ENCODE measurements at regions not wholly inside any gene's neighbourhood (a gene's known extent, or its start where the extent isn't known, plus 50 kb on each side); places are given as distances from the start of the nearest gene placed in this dataset.
"Not testable (repeated sequence)": the region's sequence is repeated elsewhere in the genome, so short reads cannot be mapped to it uniquely, and the experiment has no call there.

DNA sequence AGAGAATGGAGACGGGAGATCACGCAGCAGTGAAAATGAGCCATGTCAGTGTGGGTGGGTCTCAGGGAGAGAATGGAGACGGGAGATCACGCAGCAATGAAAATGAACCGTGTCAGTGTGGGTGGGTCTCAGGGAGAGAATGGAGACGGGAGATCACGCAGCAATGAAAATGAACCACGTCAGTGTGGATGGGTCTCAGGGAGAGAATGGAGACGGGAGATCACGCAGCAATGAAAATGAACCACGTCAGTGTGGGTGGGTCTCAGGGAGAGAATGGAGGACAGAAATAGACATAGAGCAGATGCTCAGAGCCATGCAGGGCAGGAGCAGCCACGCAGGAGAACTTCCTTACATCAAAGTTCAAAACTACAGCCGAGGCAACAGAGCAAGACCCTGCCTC is 89.8 kb upstream of the LPCAT1 start:
- WGBS (ENCODE audit: insufficient coverage, insufficient read length), result no CpG with 5 or more reads among the region's 13 CpGs
- H3K27ac ChIP-seq (ENCODE audit: low read length); H3K9me3 ChIP-seq (ENCODE audit: control insufficient read depth, insufficient read depth, low read length); H3K36me3 ChIP-seq (ENCODE audit: control insufficient read depth, insufficient read depth, low read length); H3K4me3 ChIP-seq (ENCODE audit: low read length); H3K4me1 ChIP-seq (ENCODE audit: control insufficient read depth, insufficient read depth, low read length); DNase-seq (ENCODE audit: low read depth, low spot score); H3K27me3 ChIP-seq (ENCODE audit: control insufficient read depth, insufficient read depth, low read length): not testable (repeated sequence)

- not testable (repeated sequence) for H3K4me1 ChIP-seq (ENCODE audit: control insufficient read depth, insufficient read depth, low read length); H3K4me3 ChIP-seq (ENCODE audit: low read length); H3K36me3 ChIP-seq (ENCODE audit: control insufficient read depth, insufficient read depth, low read length); DNase-seq (ENCODE audit: low read depth, low spot score); H3K9me3 ChIP-seq (ENCODE audit: control insufficient read depth, insufficient read depth, low read length); H3K27ac ChIP-seq (ENCODE audit: low read length); H3K27me3 ChIP-seq (ENCODE audit: control insufficient read depth, insufficient read depth, low read length)
- WGBS (ENCODE audit: insufficient coverage, insufficient read length), result no CpG with 5 or more reads among the region's 16 CpGs
Observed at GRCh38 chr5:1610526-1610925, 86.8 kb upstream of the LPCAT1 start.

- H3K27ac ChIP-seq (ENCODE audit: low read length); H3K9me3 ChIP-seq (ENCODE audit: control insufficient read depth, insufficient read depth, low read length); H3K4me3 ChIP-seq (ENCODE audit: low read length); H3K27me3 ChIP-seq (ENCODE audit: control insufficient read depth, insufficient read depth, low read length); H3K4me1 ChIP-seq (ENCODE audit: control insufficient read depth, insufficient read depth, low read length); H3K36me3 ChIP-seq (ENCODE audit: control insufficient read depth, insufficient read depth, low read length); DNase-seq (ENCODE audit: low read depth, low spot score): not testable (repeated sequence)
- no CpG with 5 or more reads among the region's 8 CpGs for WGBS (ENCODE audit: insufficient coverage, insufficient read length)
Observed at GRCh38 chr5:1609111-1609510, 85.4 kb upstream of the LPCAT1 start.

DNA sequence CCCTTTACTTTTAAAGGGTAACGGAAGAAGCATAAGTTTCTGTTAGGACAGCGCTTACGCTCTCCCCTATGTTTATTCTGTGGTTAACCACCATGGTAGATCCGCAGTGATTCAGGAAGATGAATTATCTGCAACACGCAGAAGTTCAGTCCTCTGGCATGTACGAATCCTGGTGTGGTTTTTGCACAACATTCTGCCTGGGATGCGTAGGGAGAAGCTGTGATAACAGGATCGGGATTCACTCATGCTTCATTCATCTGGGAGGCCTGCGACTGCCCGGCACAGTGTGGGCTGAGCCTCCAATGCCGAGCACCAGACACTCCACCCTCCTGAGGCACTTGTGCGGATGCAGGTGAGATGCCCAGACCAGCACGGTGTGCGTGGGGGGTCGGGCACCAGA is 84.6 kb upstream of the LPCAT1 start:
- H3K4me3 ChIP-seq (ENCODE audit: low read length); H3K4me1 ChIP-seq (ENCODE audit: control insufficient read depth, insufficient read depth, low read length); H3K36me3 ChIP-seq (ENCODE audit: control insufficient read depth, insufficient read depth, low read length); H3K27me3 ChIP-seq (ENCODE audit: control insufficient read depth, insufficient read depth, low read length); DNase-seq (ENCODE audit: low read depth, low spot score); H3K27ac ChIP-seq (ENCODE audit: low read length); H3K9me3 ChIP-seq (ENCODE audit: control insufficient read depth, insufficient read depth, low read length): not testable (repeated sequence)
- WGBS (ENCODE audit: insufficient coverage, insufficient read length), result no CpG with 5 or more reads among the region's 15 CpGs

DNA sequence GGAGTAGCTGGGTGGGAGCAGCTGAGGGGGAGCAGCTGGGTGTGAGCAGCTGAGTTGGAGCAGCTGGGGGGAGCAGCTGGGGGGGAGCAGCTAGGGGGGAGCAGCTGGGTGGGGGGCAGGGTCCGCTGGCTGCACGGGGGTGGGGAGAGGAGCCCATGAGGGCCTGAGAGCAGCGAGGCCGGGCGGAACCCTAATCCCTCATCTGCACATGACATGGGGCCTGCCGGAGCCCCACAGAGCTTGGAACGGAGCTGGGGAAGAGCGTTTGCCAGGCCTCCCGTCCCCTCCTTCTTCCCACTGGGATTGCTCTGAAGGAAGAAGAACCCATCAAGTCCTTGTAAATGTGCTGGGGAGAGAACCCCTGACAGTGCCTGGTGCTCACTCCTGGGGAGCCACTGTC is 83.2 kb upstream of the LPCAT1 start:
- not testable (repeated sequence) for H3K9me3 ChIP-seq (ENCODE audit: control insufficient read depth, insufficient read depth, low read length); DNase-seq (ENCODE audit: low read depth, low spot score); H3K4me1 ChIP-seq (ENCODE audit: control insufficient read depth, insufficient read depth, low read length); H3K36me3 ChIP-seq (ENCODE audit: control insufficient read depth, insufficient read depth, low read length); H3K4me3 ChIP-seq (ENCODE audit: low read length); H3K27ac ChIP-seq (ENCODE audit: low read length); H3K27me3 ChIP-seq (ENCODE audit: control insufficient read depth, insufficient read depth, low read length)
- WGBS (ENCODE audit: insufficient coverage, insufficient read length), result no CpG with 5 or more reads among the region's 9 CpGs

- not testable (repeated sequence) for H3K27ac ChIP-seq (ENCODE audit: low read length); H3K9me3 ChIP-seq (ENCODE audit: control insufficient read depth, insufficient read depth, low read length); H3K4me1 ChIP-seq (ENCODE audit: control insufficient read depth, insufficient read depth, low read length); DNase-seq (ENCODE audit: low read depth, low spot score); H3K36me3 ChIP-seq (ENCODE audit: control insufficient read depth, insufficient read depth, low read length); H3K4me3 ChIP-seq (ENCODE audit: low read length); H3K27me3 ChIP-seq (ENCODE audit: control insufficient read depth, insufficient read depth, low read length)
- no CpG with 5 or more reads among the region's 8 CpGs for WGBS (ENCODE audit: insufficient coverage, insufficient read length)
Observed at GRCh38 chr5:1603916-1604315, 80.2 kb upstream of the LPCAT1 start.

DNA sequence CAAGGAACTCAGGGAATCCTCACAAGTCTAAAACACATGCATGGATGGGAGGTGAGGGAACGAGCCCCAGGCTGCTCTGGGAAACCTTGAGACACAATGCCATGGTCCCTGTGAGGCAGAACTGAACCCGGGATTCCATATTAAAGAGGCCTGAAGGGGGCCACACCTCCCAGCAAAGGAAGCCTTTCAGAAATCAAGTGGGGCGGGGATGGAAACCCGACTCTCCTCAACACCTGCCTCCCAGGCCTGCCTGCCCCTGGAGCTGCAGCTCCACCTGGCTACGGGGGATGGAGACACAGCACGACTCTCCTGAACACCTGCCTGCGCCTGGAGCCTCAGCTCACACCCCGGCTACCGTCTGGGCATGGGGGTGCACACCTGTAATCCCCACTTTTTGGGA is 77.8 kb upstream of the LPCAT1 start:
- peak; percentile 74 for DNase-seq (ENCODE audit: low read depth, low spot score)
- H3K36me3 ChIP-seq (ENCODE audit: control insufficient read depth, insufficient read depth, low read length); H3K27me3 ChIP-seq (ENCODE audit: control insufficient read depth, insufficient read depth, low read length); H3K4me1 ChIP-seq (ENCODE audit: control insufficient read depth, insufficient read depth, low read length); H3K9me3 ChIP-seq (ENCODE audit: control insufficient read depth, insufficient read depth, low read length); H3K4me3 ChIP-seq (ENCODE audit: low read length); H3K27ac ChIP-seq (ENCODE audit: low read length): not testable (repeated sequence)
- no CpG with 5 or more reads among the region's 9 CpGs for WGBS (ENCODE audit: insufficient coverage, insufficient read length)

DNA sequence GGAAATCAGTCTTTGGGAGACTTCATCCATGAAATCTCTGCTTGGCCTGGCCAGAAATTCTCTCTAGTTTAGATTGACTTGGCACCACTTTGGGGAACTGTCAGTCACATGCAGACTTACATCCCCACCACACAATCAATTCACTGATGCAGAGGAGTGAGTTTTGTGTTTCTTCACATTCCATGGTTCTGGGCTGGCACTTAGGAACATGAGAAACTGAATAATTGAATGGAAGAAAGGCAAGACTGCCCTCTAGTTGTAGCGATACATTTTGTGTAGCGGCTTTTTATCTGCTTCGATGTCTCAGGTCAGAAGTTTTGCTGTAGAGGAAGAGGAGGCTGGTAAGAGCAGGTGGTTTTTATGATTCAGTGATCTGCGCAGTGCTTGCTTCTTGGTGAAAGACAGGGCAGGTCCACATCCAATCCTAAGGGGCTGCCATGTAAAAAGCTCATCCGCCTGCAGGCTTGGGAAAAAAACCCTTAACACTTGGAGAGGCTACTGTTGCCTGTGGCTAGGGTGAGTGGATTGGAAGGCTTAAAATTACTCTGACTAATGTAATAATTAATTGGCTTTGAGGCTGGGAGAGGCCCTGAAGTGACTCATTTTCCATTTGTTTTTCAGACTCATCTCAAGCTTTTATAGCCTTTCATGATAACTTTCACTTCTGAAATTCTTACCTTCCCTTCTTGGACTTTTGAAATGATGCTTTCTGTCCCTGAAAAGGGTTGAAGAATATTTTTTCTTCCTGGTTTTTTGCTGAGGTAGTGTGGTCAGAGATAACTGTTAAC is 75.4 kb upstream of the LPCAT1 start:
- not testable (repeated sequence) for H3K4me1 ChIP-seq (ENCODE audit: control insufficient read depth, insufficient read depth, low read length); H3K4me3 ChIP-seq (ENCODE audit: low read length); H3K36me3 ChIP-seq (ENCODE audit: control insufficient read depth, insufficient read depth, low read length); H3K27me3 ChIP-seq (ENCODE audit: control insufficient read depth, insufficient read depth, low read length); H3K27ac ChIP-seq (ENCODE audit: low read length); DNase-seq (ENCODE audit: low read depth, low spot score); H3K9me3 ChIP-seq (ENCODE audit: control insufficient read depth, insufficient read depth, low read length)
- no CpG with 5 or more reads among the region's 5 CpGs for WGBS (ENCODE audit: insufficient coverage, insufficient read length)

DNA sequence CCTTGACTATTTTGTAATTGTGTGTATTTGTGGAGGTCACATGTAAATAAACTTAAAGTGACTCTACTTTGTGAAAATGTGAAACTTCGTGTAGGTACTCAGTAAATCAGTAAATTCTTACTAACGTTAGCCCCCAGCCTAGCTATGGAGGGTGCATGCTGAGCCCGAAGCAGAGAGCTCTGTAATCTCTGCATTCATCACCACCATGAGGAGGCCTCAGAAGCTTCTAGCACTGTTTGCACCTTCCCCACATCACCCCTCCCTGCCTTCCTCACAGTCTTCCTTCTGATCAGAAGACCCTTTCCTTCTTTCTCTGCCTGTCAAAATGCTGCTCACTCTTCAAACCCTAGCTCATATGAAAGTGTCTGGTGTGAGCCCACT is 73.3 kb upstream of the LPCAT1 start:
- not testable (repeated sequence) for DNase-seq (ENCODE audit: low read depth, low spot score); H3K27me3 ChIP-seq (ENCODE audit: control insufficient read depth, insufficient read depth, low read length); H3K4me3 ChIP-seq (ENCODE audit: low read length); H3K27ac ChIP-seq (ENCODE audit: low read length); H3K9me3 ChIP-seq (ENCODE audit: control insufficient read depth, insufficient read depth, low read length); H3K4me1 ChIP-seq (ENCODE audit: control insufficient read depth, insufficient read depth, low read length); H3K36me3 ChIP-seq (ENCODE audit: control insufficient read depth, insufficient read depth, low read length)
- WGBS (ENCODE audit: insufficient coverage, insufficient read length), result no CpG with 5 or more reads among the region's 3 CpGs

- no CpG with 5 or more reads among the region's 8 CpGs for WGBS (ENCODE audit: insufficient coverage, insufficient read length)
- not testable (repeated sequence) for DNase-seq (ENCODE audit: low read depth, low spot score); H3K4me3 ChIP-seq (ENCODE audit: low read length); H3K9me3 ChIP-seq (ENCODE audit: control insufficient read depth, insufficient read depth, low read length); H3K36me3 ChIP-seq (ENCODE audit: control insufficient read depth, insufficient read depth, low read length); H3K27ac ChIP-seq (ENCODE audit: low read length); H3K4me1 ChIP-seq (ENCODE audit: control insufficient read depth, insufficient read depth, low read length); H3K27me3 ChIP-seq (ENCODE audit: control insufficient read depth, insufficient read depth, low read length)
Observed at GRCh38 chr5:1596462-1597092, 72.8 kb upstream of the LPCAT1 start.

Measured in iPS DF 6.9 (cell line).